GM12878 (cell line): ENCODE measurements at regions not wholly inside any gene's neighbourhood (a gene's known extent, or its start where the extent isn't known, plus 50 kb on each side); places are given as distances from the start of the nearest gene placed in this dataset.

Source experiments
- ATAC-seq: fragments of 200-7000 bp; cut with Tn5 transposase; 3 replicates; pipeline ENCODE4 v1.9.1; 2020; ENCODE audit warnings: mild to moderate bottlenecking, moderate library complexity
- BruUV-seq: library from RNA; stranded (reverse); fragments of 400-500 nt; replicated peaks from 2 replicates; lab custom pipeline; 2021; lab: Mats Ljungman, UMichigan
- CTCF ChIA-PET: fragments of 300-600 bp; sonication (Branson Sonifier 250); formaldehyde crosslinking; extraction: SDS; loops from one replicate; lab custom pipeline; 2021; ENCODE audit warnings: inconsistent platforms; lab: Yijun Ruan, JAX
- POLR2A ChIA-PET: fragments of 350-600 bp; formaldehyde crosslinking; extraction: SDS; loops from one replicate; lab custom pipeline; 2021; ENCODE audit warnings: inconsistent platforms; lab: Charles Lee
- RAD21 ChIA-PET: fragments of 300-600 bp; sonication (Branson Sonifier 250); formaldehyde crosslinking; loops from one replicate; lab custom pipeline; 2023; ENCODE audit warnings: antibody characterized with exemption; ENCODE audit not compliant: unreplicated experiment; lab: Charles Lee
- SMC1A ChIA-PET: fragments of 300-600 bp; sonication (Branson Sonifier 250); formaldehyde crosslinking; loops from one replicate; lab custom pipeline; 2023; ENCODE audit not compliant: unreplicated experiment, uncharacterized antibody; lab: Charles Lee
- DNase-seq: peaks from one replicate; pipeline ENCODE4 v3.0.0-alpha.2; 2011; ENCODE audit warnings: low read depth, low spot score
- FAIRE-seq: peaks from 3 replicates; lab custom pipeline; 2011; peaks lifted over from hg19 to GRCh38; lab: Jason Lieb, UNC
- H2AFZ ChIP-seq: 2 replicates; pipeline ENCODE4 v1.6.0; 2011; ENCODE audit warnings: low read depth, low read length, control low read depth; ENCODE audit not compliant: control insufficient read depth
- H3K27ac ChIP-seq: 2 replicates; pipeline ENCODE4 v1.5.1; 2011; ENCODE audit warnings: control low read depth; ENCODE audit not compliant: control insufficient read depth, insufficient read depth
- H3K27me3 ChIP-seq, 2 experiments: replicated peaks in 1 of 2; 2 replicates each; pipeline versions ENCODE4 v1.6.0 to v1.6.1; 2011; ENCODE audit warnings: low read length in 1 of 2; ENCODE audit not compliant: control insufficient read depth in 2 of 2, insufficient read depth in 2 of 2
- H3K36me3 ChIP-seq, 2 experiments: 2 replicates each; pipeline ENCODE4 v1.5.1; 2011; ENCODE audit warnings: low read length in 1 of 2; ENCODE audit not compliant: control insufficient read depth in 2 of 2, insufficient read depth in 2 of 2
- H3K4me1 ChIP-seq: 2 replicates; pipeline ENCODE4 v1.6.1; 2011; ENCODE audit warnings: mild to moderate bottlenecking, low read length, moderate library complexity, mixed read lengths; ENCODE audit not compliant: control insufficient read depth, insufficient read depth
- H3K4me2 ChIP-seq: 2 replicates; pipeline ENCODE4 v1.6.0; 2011; ENCODE audit warnings: control low read depth; ENCODE audit not compliant: control insufficient read depth, insufficient read depth
- H3K4me3 ChIP-seq: fragments of 200-600 bp; sonication (generic); 2 replicates; pipeline ENCODE4 v1.5.1; 2016
- H3K79me2 ChIP-seq: 2 replicates; pipeline ENCODE4 v1.6.0; 2011; ENCODE audit warnings: low read length; ENCODE audit not compliant: control insufficient read depth, insufficient read depth
- H3K9ac ChIP-seq: 2 replicates; pipeline ENCODE4 v1.8.0; 2011; ENCODE audit warnings: low read length, control low read depth, mixed read lengths; ENCODE audit not compliant: control insufficient read depth, insufficient read depth
- H3K9me3 ChIP-seq: replicated peaks from 3 replicates; pipeline ENCODE4 v1.5.1; 2011; ENCODE audit warnings: mild to moderate bottlenecking, low read length; ENCODE audit not compliant: control insufficient read depth, insufficient read depth
- H4K20me1 ChIP-seq: 2 replicates; pipeline ENCODE4 v1.6.0; 2011; ENCODE audit not compliant: control insufficient read depth, insufficient read depth
- BHLHE40 ChIP-seq, 2 experiments: fragments of 450-650 bp in 1 of 2; IDR thresholded peaks; 2 replicates each; pipeline ENCODE4 v1.6.1; 2011 to 2017; ENCODE audit warnings: low read depth in 2 of 2, borderline replicate concordance in 1 of 2, improper control_type of control experiment in 1 of 2, low read length in 1 of 2, mild to moderate bottlenecking in 1 of 2
- E4F1 ChIP-seq: fragments of 450-650 bp; IDR thresholded peaks from 2 replicates; pipeline ENCODE4 v1.6.1; 2018; ENCODE audit warnings: borderline replicate concordance, mild to moderate bottlenecking; ENCODE audit not compliant: partially characterized antibody
- MLLT1 ChIP-seq: fragments of 450-650 bp; IDR thresholded peaks from 2 replicates; pipeline ENCODE4 v1.6.1; 2016; ENCODE audit warnings: mild to moderate bottlenecking
- MTA2 ChIP-seq: fragments of 450-650 bp; IDR thresholded peaks from 2 replicates; pipeline ENCODE4 v1.6.1; 2016; ENCODE audit warnings: low read depth, mild to moderate bottlenecking, moderate library complexity
- POLR2A ChIP-seq: IDR thresholded peaks from 2 replicates; pipeline ENCODE4 v1.6.1; 2011; ENCODE audit warnings: low read depth, mild to moderate bottlenecking, low read length
- POU2F2 ChIP-seq: IDR thresholded peaks from 3 replicates; pipeline ENCODE4 v1.6.1; 2011; ENCODE audit warnings: low read depth, mild to moderate bottlenecking, low read length, borderline replicate concordance
- USF2 ChIP-seq: IDR thresholded peaks from 2 replicates; pipeline ENCODE4 v1.6.1; 2011; ENCODE audit warnings: low read depth, low read length, improper control_type of control experiment, borderline replicate concordance
- WGBS: methylation state at CpG from one replicate; pipeline ENCODE4 v1.1.6; 2016; ENCODE audit warnings: low lambda C conversion rate; ENCODE audit not compliant: insufficient replicate concordance, insufficient coverage; ENCODE audit errors: missing lambda C conversion rate; 5-methylcytosine and 5-hydroxymethylcytosine counted together
- in situ Hi-C: fragments of 300-500 bp; cut with MboI; formaldehyde crosslinking; loops from 9 replicates; pipeline ENCODE4 v1.14.3; 2018; ENCODE audit warnings: mixed read lengths
- intact Hi-C: fragments of 100-400 bp; cut with micrococcal nuclease; formaldehyde crosslinking; loops from one replicate; pipeline ENCODE4 v1.14.2; 2022; ENCODE audit not compliant: unreplicated experiment

DNA sequence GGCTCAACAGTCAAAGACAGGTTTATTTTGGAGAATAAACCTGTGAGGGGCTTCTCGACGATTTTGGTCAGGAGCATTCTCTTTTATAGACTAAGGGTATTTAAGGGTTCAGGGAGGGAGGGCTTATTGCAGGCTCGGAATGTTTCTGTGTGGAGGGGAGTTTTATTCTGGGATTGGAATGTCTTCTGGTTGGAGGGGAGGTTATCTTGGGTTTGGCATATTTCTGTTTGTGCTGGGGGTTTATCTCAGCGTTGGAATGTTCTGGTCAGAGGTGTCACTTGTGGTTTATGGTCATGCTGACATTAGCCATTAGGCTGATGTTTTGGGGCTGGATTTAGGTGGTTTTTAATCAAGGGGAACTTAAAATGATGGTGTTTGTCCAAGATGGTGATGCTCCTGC lies 103.9 kb downstream of the SUDS3 start:
- no peak overlapping the region for H3K4me3 ChIP-seq
- FAIRE-seq (no peak), DNase-seq (no peak), ATAC-seq (no peak)
- BruUV-seq = no TSS peak
- no peaks in the 10 kb centered on the region for H3K9me3 ChIP-seq
- H3K4me2 ChIP-seq = no peak overlapping the region
- no peaks in the 10 kb centered on the region; a peak in 1 of 4 replicates for H3K27me3 ChIP-seq
- 12% methylated on average over 4 of the region's 4 CpGs for WGBS
- H3K9ac ChIP-seq = no peak overlapping the region
- no peaks in the 10 kb centered on the region for H4K20me1 ChIP-seq
- H3K4me1 ChIP-seq = no peaks in the 10 kb centered on the region
- ChIA-PET RAD21 (no interaction called here), CTCF (no interaction called here), SMC1A (no interaction called here), POLR2A (no interaction called here)
- H3K27ac ChIP-seq = no peak overlapping the region
- TF ChIP-seq MTA2 (no peak), POU2F2 (no peak), MLLT1 (no peak), E4F1 (no peak), POLR2A (no peak), BHLHE40 (IDR thresholded peaks at IDR 0.05; ENCODE audit: borderline replicate concordance in 1 of 2, low read depth in 2 of 2, low read length in 1 of 2) (no peak), USF2 (no peak)
- in situ Hi-C loops (no loop called here), intact Hi-C loops (no loop called here)
- H3K36me3 ChIP-seq = no peaks in the 10 kb centered on the region
- no peak overlapping the region for H2AFZ ChIP-seq
- H3K79me2 ChIP-seq = no peaks in the 10 kb centered on the region
